B cell (primary cell): ENCODE measurements at regions not wholly inside any gene's neighbourhood (a gene's known extent, or its start where the extent isn't known, plus 50 kb on each side); places are given as distances from the start of the nearest gene placed in this dataset.

ENCODE experiments used
- CTCF ChIP-seq: fragments of 200-600 bp; IDR thresholded peaks from one replicate; pipeline ENCODE4 v1.8.0; 2022; ENCODE audit warnings: antibody characterized with exemption, mild to moderate bottlenecking
- EZH2 ChIP-seq: IDR thresholded peaks from 2 replicates; pipeline ENCODE4 v1.6.1; 2012; ENCODE audit warnings: borderline replicate concordance, low read depth, mild to moderate bottlenecking, moderate library complexity, low read length; ENCODE audit not compliant: insufficient read depth, poor library complexity, severe bottlenecking

- no peak for TF ChIP-seq EZH2
- TF ChIP-seq CTCF: no peak
Measured at GRCh38 chr6:81215092-81215432, 537.4 kb downstream of the TENT5A start.
